ENCODE measurements at regions not wholly inside any gene's neighbourhood (a gene's known extent, or its start where the extent isn't known, plus 50 kb on each side); places are given as distances from the start of the nearest gene placed in this dataset.

DNA sequence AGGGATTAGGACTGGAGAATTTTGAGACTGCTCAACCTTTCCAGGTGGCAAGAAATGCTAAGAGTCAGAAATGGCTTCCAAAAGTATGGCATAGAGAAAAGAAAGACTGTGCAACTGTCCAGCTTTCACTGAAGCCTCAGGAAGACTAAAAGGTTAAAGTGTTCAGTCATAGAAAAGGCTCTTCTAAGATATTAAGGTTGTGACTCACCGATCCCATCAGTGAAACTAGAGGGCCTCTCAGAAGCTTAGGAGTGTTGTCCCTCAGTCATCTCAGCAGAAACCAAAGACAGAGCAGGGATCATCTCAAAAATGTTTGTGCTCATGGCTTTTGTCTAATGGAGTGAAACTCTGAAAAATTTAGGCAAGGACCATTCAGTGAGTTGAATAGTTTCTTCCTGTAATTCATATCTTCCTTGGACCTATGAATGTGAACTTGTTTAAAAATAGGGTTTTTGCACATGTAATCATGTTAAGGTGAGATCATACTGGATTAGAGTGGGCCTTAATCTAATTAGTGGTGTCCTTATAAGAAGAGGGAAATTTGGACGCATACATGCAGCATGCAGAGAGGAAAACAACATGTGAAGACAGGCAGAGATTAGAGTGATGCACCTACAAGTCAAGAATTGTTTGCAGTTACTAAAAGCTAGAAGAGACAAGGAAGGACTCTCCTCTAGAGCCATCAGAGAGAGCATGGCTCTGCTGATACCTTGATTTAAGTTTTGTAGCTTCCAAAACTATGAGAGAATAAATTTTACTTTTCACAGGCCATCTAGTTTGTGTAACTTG lies 71.3 kb downstream of the RPE65 start:
- Histone ChIP-seq H3K27me3 (ENCODE audit: insufficient read depth, low read length) (no peaks in the 10 kb centered on the region), H3K9me3 (ENCODE audit: low read depth, low read length) (no peaks in the 10 kb centered on the region), H3K36me3 (ENCODE audit: insufficient read depth, low read length) (no peaks in the 10 kb centered on the region), H3K4me1 (ENCODE audit: insufficient read depth, low read length) (peaks cover 26% of the 10 kb centered on the region), H3K27ac (ENCODE audit: low read depth, low read length) (peak overlapping the region; percentile 5), H2AFZ (ENCODE audit: low read length) (peak overlapping the region; percentile 17), H3K4me2 (ENCODE audit: insufficient read depth, low read length) (no peak overlapping the region), H4K20me1 (ENCODE audit: insufficient read depth, low read length) (no peaks in the 10 kb centered on the region), H3K79me2 (ENCODE audit: insufficient read depth, low read length) (no peaks in the 10 kb centered on the region), H3K4me3 (ENCODE audit: insufficient read depth, low read length) (no peak overlapping the region)
- DNase-seq (ENCODE audit: insufficient read length, low spot score, missing footprints), result peak; percentile 80
- TF ChIP-seq, protein P1, sequence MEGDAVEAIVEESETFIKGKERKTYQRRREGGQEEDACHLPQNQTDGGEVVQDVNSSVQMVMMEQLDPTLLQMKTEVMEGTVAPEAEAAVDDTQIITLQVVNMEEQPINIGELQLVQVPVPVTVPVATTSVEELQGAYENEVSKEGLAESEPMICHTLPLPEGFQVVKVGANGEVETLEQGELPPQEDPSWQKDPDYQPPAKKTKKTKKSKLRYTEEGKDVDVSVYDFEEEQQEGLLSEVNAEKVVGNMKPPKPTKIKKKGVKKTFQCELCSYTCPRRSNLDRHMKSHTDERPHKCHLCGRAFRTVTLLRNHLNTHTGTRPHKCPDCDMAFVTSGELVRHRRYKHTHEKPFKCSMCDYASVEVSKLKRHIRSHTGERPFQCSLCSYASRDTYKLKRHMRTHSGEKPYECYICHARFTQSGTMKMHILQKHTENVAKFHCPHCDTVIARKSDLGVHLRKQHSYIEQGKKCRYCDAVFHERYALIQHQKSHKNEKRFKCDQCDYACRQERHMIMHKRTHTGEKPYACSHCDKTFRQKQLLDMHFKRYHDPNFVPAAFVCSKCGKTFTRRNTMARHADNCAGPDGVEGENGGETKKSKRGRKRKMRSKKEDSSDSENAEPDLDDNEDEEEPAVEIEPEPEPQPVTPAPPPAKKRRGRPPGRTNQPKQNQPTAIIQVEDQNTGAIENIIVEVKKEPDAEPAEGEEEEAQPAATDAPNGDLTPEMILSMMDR (IDR thresholded peaks at IDR 0.05; ENCODE audit: extremely low read depth, low read depth, low read length), result no peak

DNA sequence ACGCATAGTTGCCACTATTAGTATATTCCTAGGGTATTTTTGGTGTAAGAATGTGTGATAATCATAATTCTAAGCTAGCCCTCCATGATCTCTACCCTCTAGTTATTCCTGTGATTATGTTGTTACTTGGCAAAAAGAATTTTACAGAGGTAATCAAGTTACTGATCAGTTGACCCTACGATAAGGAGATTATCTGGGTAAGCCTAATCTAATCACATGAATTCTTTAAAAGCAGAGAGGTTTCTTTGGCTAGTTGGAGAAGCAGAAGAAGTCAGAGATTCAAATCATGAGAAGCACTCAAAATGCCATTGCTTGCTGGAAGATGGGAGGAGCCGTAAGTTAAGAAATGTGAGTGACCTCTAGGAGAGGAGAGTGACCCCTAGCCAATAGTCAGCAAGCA lies 72.7 kb downstream of the RPE65 start:
- Histone ChIP-seq H3K27ac (ENCODE audit: low read depth, low read length) (no peak overlapping the region), H3K4me2 (ENCODE audit: insufficient read depth, low read length) (no peak overlapping the region), H3K4me1 (ENCODE audit: insufficient read depth, low read length) (peaks cover 24% of the 10 kb centered on the region), H3K4me3 (ENCODE audit: insufficient read depth, low read length) (no peak overlapping the region), H3K9me3 (ENCODE audit: low read depth, low read length) (no peaks in the 10 kb centered on the region), H3K79me2 (ENCODE audit: insufficient read depth, low read length) (no peaks in the 10 kb centered on the region), H4K20me1 (ENCODE audit: insufficient read depth, low read length) (no peaks in the 10 kb centered on the region), H2AFZ (ENCODE audit: low read length) (no peak overlapping the region), H3K27me3 (ENCODE audit: insufficient read depth, low read length) (no peaks in the 10 kb centered on the region), H3K36me3 (ENCODE audit: insufficient read depth, low read length) (no peaks in the 10 kb centered on the region)
- TF ChIP-seq, protein P1 (IDR thresholded peaks at IDR 0.05; ENCODE audit: extremely low read depth, low read depth, low read length), result no peak
- no peak for DNase-seq (ENCODE audit: insufficient read length, low spot score, missing footprints)

DNA sequence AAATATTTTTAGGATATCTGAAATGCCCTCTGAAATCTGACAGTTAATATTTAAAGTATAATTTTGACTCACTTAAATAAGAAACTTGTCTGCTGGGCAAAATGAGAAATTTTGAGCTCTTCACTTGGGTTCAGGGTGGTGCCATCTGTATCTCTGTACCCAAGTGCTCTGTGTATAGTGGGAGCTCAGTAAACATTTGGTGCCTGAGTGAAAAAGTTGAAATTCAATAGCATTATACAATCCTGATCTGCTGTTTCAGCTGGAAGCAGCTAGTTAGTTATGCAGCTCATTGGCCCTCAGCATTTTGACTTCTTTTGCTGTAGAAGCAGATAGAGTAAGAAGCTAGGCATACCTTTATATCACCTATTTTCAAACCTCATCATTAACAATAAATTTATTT lies 73.3 kb downstream of the RPE65 start:
- TF ChIP-seq, protein P1 (IDR thresholded peaks at IDR 0.05; ENCODE audit: extremely low read depth, low read depth, low read length), result no peak
- Histone ChIP-seq H3K27me3 (ENCODE audit: insufficient read depth, low read length) (no peaks in the 10 kb centered on the region), H3K4me2 (ENCODE audit: insufficient read depth, low read length) (no peak overlapping the region), H3K27ac (ENCODE audit: low read depth, low read length) (no peak overlapping the region), H3K36me3 (ENCODE audit: insufficient read depth, low read length) (no peaks in the 10 kb centered on the region), H4K20me1 (ENCODE audit: insufficient read depth, low read length) (no peaks in the 10 kb centered on the region), H3K4me3 (ENCODE audit: insufficient read depth, low read length) (no peak overlapping the region), H3K4me1 (ENCODE audit: insufficient read depth, low read length) (peaks cover 24% of the 10 kb centered on the region), H3K79me2 (ENCODE audit: insufficient read depth, low read length) (no peaks in the 10 kb centered on the region), H3K9me3 (ENCODE audit: low read depth, low read length) (no peaks in the 10 kb centered on the region), H2AFZ (ENCODE audit: low read length) (no peak overlapping the region)
- DNase-seq (ENCODE audit: insufficient read length, low spot score, missing footprints), result no peak

DNA sequence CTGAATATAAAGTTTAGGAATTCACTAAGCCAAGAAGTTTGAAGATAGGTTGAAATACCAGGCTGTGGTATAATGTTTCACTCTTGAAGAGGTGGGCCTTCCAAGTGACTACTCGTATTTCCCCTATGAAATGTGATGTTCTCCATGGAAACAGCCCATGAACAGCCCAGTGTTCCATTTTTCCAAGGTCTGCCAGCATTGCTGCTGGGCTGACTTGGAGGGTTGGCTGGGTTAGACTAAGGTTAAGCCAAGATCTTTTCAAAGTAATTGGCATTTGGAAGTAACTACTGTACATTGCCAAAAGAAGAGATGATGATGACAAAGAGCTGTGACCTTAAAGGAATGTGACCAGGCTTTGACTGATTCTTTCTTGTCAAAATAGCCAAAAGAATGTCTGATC lies 73.8 kb downstream of the RPE65 start:
- Histone ChIP-seq H3K36me3 (ENCODE audit: insufficient read depth, low read length) (no peaks in the 10 kb centered on the region), H3K4me3 (ENCODE audit: insufficient read depth, low read length) (no peak overlapping the region), H3K79me2 (ENCODE audit: insufficient read depth, low read length) (no peaks in the 10 kb centered on the region), H3K4me2 (ENCODE audit: insufficient read depth, low read length) (peak overlapping the region; percentile 3), H3K27ac (ENCODE audit: low read depth, low read length) (no peak overlapping the region), H2AFZ (ENCODE audit: low read length) (no peak overlapping the region), H4K20me1 (ENCODE audit: insufficient read depth, low read length) (no peaks in the 10 kb centered on the region), H3K4me1 (ENCODE audit: insufficient read depth, low read length) (peaks cover 24% of the 10 kb centered on the region), H3K27me3 (ENCODE audit: insufficient read depth, low read length) (no peaks in the 10 kb centered on the region), H3K9me3 (ENCODE audit: low read depth, low read length) (no peaks in the 10 kb centered on the region)
- TF ChIP-seq, protein P1 (IDR thresholded peaks at IDR 0.05; ENCODE audit: extremely low read depth, low read depth, low read length), result no peak
- peak; percentile 79 for DNase-seq (ENCODE audit: insufficient read length, low spot score, missing footprints)

Data from osteoblast (primary cell).